SK-N-SH (cell line): ENCODE measurements at regions not wholly inside any gene's neighbourhood (a gene's known extent, or its start where the extent isn't known, plus 50 kb on each side); places are given as distances from the start of the nearest gene placed in this dataset.

ENCODE experiments used
- CTCF ChIA-PET: fragments of 300-600, 350-600 bp; formaldehyde crosslinking; extraction: SDS; loops from one replicate; lab custom pipeline; 2021; lab: Yijun Ruan, JAX
- POLR2A ChIA-PET: fragments of 350-600 bp; sonication (Branson Sonifier 250); formaldehyde crosslinking; extraction: SDS; loops from one replicate; lab custom pipeline; 2020; ENCODE audit warnings: antibody characterized with exemption, inconsistent platforms; lab: Yijun Ruan, JAX
- DNase-seq: peaks from one replicate; pipeline ENCODE4 v3.0.0; 2012
- H2AFZ ChIP-seq: fragments of 200-600 bp; sonication (generic); 2 replicates; pipeline ENCODE4 v1.8.1; 2016; ENCODE audit warnings: antibody characterized with exemption, mild to moderate bottlenecking, low read depth
- H3F3A ChIP-seq: fragments of 200-600 bp; sonication (generic); replicated peaks from 2 replicates; pipeline ENCODE3; 2016; ENCODE audit warnings: antibody characterized with exemption, mild to moderate bottlenecking; ENCODE audit not compliant: insufficient read depth
- H3K27ac ChIP-seq, 2 experiments: fragments of 200-500 bp in 1 of 2; fragments of 200-600 bp in 1 of 2; sonication (Bioruptor generic) in 1 of 2; sonication (generic), shearing (Covaris generic) in 1 of 2; 2 replicates each; pipeline versions ENCODE4 v1.5.1 to v1.6.1; 2014 to 2016; ENCODE audit warnings: low read depth in 2 of 2, inconsistent platforms in 1 of 2, low read length in 1 of 2, mild to moderate bottlenecking in 1 of 2, mixed read lengths in 1 of 2
- H3K27me3 ChIP-seq: fragments of 200-600 bp; sonication (generic), shearing (Covaris generic); 2 replicates; pipeline ENCODE4 v1.6.1; 2016; ENCODE audit warnings: mixed run types; ENCODE audit not compliant: insufficient read depth
- H3K36me3 ChIP-seq, 2 experiments: fragments of 200-500 bp in 1 of 2; fragments of 200-600 bp in 1 of 2; sonication (Bioruptor generic) in 1 of 2; sonication (generic) in 1 of 2; replicated peaks in 1 of 2; 2 replicates each; pipeline versions ENCODE3 to v1.5.1; 2014 to 2016; ENCODE audit warnings: low read length in 1 of 2, mild to moderate bottlenecking in 1 of 2; ENCODE audit not compliant: insufficient read depth in 2 of 2, control insufficient read depth in 1 of 2
- H3K4me1 ChIP-seq, 2 experiments: fragments of 200-500 bp in 1 of 2; fragments of 200-600 bp in 1 of 2; sonication (Bioruptor generic) in 1 of 2; sonication (generic), shearing (Covaris generic) in 1 of 2; 2 replicates each; pipeline versions ENCODE4 v1.5.1 to v1.6.1; 2014 to 2016; ENCODE audit warnings: low read depth in 1 of 2, low read length in 1 of 2, mixed run types in 1 of 2; ENCODE audit not compliant: insufficient read depth in 2 of 2, control insufficient read depth in 1 of 2
- H3K4me2 ChIP-seq: fragments of 200-600 bp; sonication (generic), shearing (Covaris generic); 2 replicates; pipeline ENCODE4 v1.6.1; 2017; ENCODE audit warnings: mixed run types
- H3K4me3 ChIP-seq, 2 experiments: fragments of 200-500 bp in 1 of 2; fragments of 200-600 bp in 1 of 2; sonication (Bioruptor generic) in 1 of 2; sonication (generic), shearing (Covaris generic) in 1 of 2; 2 replicates each; pipeline versions ENCODE4 v1.5.1 to v1.8.1; 2014 to 2016; ENCODE audit warnings: low read depth in 2 of 2, inconsistent platforms in 1 of 2, low read length in 1 of 2, mild to moderate bottlenecking in 1 of 2, mixed read lengths in 1 of 2, moderate library complexity in 1 of 2
- H3K79me2 ChIP-seq: fragments of 200-600 bp; sonication (generic); 2 replicates; pipeline ENCODE4 v1.8.1; 2017; ENCODE audit warnings: mild to moderate bottlenecking; ENCODE audit not compliant: insufficient read depth
- H3K9ac ChIP-seq: fragments of 200-600 bp; sonication (generic); 2 replicates; pipeline ENCODE4 v1.6.1; 2017; ENCODE audit warnings: mixed run types
- H3K9me2 ChIP-seq: fragments of 200-600 bp; sonication (generic); 2 replicates; pipeline ENCODE4 v1.6.1; 2017; ENCODE audit warnings: mixed run types
- H3K9me3 ChIP-seq: fragments of 200-600 bp; sonication (generic); 2 replicates; pipeline ENCODE4 v1.6.1; 2017; ENCODE audit warnings: mixed run types, mild to moderate bottlenecking, moderate library complexity
- H4K20me1 ChIP-seq: fragments of 200-600 bp; sonication (generic); 2 replicates; pipeline ENCODE4 v1.6.1; 2017; ENCODE audit warnings: mild to moderate bottlenecking, mixed run types; ENCODE audit not compliant: insufficient read depth
- FOXJ3 ChIP-seq: sonication (generic); formaldehyde crosslinking; IDR thresholded peaks from 2 replicates; pipeline ENCODE4 v1.5.1; 2020; ENCODE audit warnings: mild to moderate bottlenecking, missing genetic modification reagents
- GABPA ChIP-seq: IDR thresholded peaks from 2 replicates; pipeline ENCODE4 v1.4.0; 2012; ENCODE audit warnings: low read depth, mild to moderate bottlenecking
- JUND ChIP-seq: IDR thresholded peaks from 2 replicates; pipeline ENCODE4 v1.4.0; 2012
- NFIC ChIP-seq: IDR thresholded peaks from 2 replicates; pipeline ENCODE4 v1.4.0; 2012; ENCODE audit warnings: borderline replicate concordance
- NRF1 ChIP-seq: IDR thresholded peaks from 2 replicates; pipeline ENCODE4 v1.6.1; 2012; ENCODE audit warnings: low read depth, mild to moderate bottlenecking, low read length
- RAD21 ChIP-seq: IDR thresholded peaks from 2 replicates; pipeline ENCODE4 v1.6.1; 2012; ENCODE audit warnings: mild to moderate bottlenecking, low read length
- SMC3 ChIP-seq: IDR thresholded peaks from 2 replicates; pipeline ENCODE4 v1.6.1; 2012; ENCODE audit warnings: low read depth, low read length, improper control_type of control experiment
- TCF12 ChIP-seq: IDR thresholded peaks from 2 replicates; pipeline ENCODE4 v1.4.0; 2012
- WGBS: methylation state at CpG from one replicate; pipeline ENCODE4 v1.1.6; 2017; ENCODE audit warnings: low lambda C conversion rate; 5-methylcytosine and 5-hydroxymethylcytosine counted together
- TF ChIP-seq, protein P1 (sequence below): IDR thresholded peaks from 2 replicates; pipeline ENCODE4 v1.4.0; 2012; ENCODE audit warnings: low read depth
- TF ChIP-seq, protein P2 (sequence below): fragments of 150-350 bp; IDR thresholded peaks from 2 replicates; pipeline ENCODE4 v1.6.1; 2017; ENCODE audit warnings: antibody characterized with exemption, low read length, low read depth, borderline replicate concordance
- TF ChIP-seq, protein P3 (sequence below): IDR thresholded peaks from 2 replicates; pipeline ENCODE4 v1.4.0; 2012; ENCODE audit warnings: low read depth, borderline replicate concordance

DNA sequence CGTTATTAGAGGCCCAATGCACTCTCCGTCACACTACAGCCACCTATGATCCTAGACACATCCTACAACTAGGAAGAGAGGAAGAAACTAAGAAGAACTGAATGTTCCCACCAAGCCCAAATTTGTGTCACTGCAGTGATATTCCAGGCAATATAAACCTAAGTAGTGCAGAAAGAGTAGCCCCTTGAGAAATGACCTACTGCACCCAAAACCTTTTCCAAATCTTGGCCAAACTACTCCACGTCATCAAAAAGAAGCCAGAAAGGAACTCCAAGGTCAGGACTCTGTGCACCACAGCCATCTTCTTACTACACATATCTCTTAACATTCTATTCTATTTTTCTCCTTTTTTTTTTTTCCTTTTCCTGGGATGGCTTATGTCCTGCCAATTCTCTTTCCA, 60.2 kb downstream of the ADAMTS1 start:
- no peak for DNase-seq
- Histone ChIP-seq H3K4me2 (no peak overlapping the region), H3K9me3 (no peaks in the 10 kb centered on the region; the same call in 1 of the 2 replicates), H3K4me1 (no peaks in the 10 kb centered on the region; a peak in 1 of 4 replicates), H3K4me3 (no peak overlapping the region), H3K9ac (no peak overlapping the region), H3F3A (no peaks in the 10 kb centered on the region), H3K79me2 (no peaks in the 10 kb centered on the region), H3K27me3 (no peaks in the 10 kb centered on the region), H2AFZ (no peak overlapping the region), H3K36me3 (no peaks in the 10 kb centered on the region)
- POLR2A ChIA-PET = no interaction called here
- 74% methylated on average over 3 of the region's 3 CpGs for WGBS
- no peak for TF ChIP-seq SMC3
- TF ChIP-seq NFIC = no peak
- TF ChIP-seq, protein P1, sequence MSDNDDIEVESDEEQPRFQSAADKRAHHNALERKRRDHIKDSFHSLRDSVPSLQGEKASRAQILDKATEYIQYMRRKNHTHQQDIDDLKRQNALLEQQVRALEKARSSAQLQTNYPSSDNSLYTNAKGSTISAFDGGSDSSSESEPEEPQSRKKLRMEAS = no peak
- no peak for TF ChIP-seq GABPA
- TF ChIP-seq, protein P2, sequence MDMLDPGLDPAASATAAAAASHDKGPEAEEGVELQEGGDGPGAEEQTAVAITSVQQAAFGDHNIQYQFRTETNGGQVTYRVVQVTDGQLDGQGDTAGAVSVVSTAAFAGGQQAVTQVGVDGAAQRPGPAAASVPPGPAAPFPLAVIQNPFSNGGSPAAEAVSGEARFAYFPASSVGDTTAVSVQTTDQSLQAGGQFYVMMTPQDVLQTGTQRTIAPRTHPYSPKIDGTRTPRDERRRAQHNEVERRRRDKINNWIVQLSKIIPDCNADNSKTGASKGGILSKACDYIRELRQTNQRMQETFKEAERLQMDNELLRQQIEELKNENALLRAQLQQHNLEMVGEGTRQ = no peak
- TF ChIP-seq, protein P3, sequence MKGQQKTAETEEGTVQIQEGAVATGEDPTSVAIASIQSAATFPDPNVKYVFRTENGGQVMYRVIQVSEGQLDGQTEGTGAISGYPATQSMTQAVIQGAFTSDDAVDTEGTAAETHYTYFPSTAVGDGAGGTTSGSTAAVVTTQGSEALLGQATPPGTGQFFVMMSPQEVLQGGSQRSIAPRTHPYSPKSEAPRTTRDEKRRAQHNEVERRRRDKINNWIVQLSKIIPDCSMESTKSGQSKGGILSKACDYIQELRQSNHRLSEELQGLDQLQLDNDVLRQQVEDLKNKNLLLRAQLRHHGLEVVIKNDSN = no peak
- TF ChIP-seq JUND = no peak
- TF ChIP-seq FOXJ3 (CRISPR knock-in tag) = no peak
- TF ChIP-seq, all 33 proteins: peak for 0
- Histone ChIP-seq H4K20me1 (no peaks in the 10 kb centered on the region), H3K9me2 (no peaks in the 10 kb centered on the region), H3K27ac (no peak overlapping the region)
- CTCF ChIA-PET = no interaction called here

DNA sequence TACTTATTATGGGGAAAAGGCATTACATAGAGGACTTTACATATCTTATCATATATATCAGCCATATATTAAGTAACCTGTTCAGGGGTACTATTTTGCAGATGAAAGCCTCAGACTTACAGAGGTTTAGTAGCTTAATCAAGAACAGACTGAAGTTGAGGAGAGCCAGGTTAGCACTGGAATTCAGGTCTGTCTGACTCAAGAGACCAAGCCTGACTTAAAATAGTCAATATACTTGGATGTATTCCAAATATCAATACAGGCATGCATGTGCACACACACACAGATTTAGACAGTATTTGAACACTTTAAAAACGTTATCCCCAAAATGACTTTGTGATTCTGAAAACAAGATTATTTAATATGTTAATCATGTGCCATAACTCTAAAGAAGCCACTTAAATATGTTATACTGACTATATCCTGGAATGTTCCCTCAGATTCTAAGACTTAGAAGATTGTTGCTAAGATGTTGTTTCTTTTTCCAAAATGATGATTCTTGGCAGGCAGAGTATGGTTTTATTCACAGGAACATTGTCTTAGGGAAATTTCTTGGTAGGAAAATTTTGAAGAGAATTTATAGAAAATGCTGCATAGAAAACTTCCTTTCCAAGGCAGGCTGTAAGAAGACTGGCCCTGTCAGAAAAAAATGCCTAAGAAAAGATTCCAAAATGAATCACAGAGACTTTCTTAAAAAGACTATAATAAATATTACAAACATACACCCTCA, 61.6 kb downstream of the ADAMTS1 start:
- WGBS = 5% methylated on average over 1 of the region's 1 CpG
- Histone ChIP-seq H3K4me2 (no peak overlapping the region), H2AFZ (no peak overlapping the region), H3K4me1 (no peaks in the 10 kb centered on the region; a peak in 1 of 4 replicates), H3F3A (no peaks in the 10 kb centered on the region), H3K36me3 (no peaks in the 10 kb centered on the region), H3K9me2 (no peaks in the 10 kb centered on the region), H3K27me3 (no peaks in the 10 kb centered on the region), H3K4me3 (no peak overlapping the region), H4K20me1 (no peaks in the 10 kb centered on the region), H3K9ac (no peak overlapping the region), H3K79me2 (no peaks in the 10 kb centered on the region), H3K27ac (peak overlapping the region in 1 of 2 experiments; percentile 60; a peak in 1 of 4 replicates), H3K9me3 (no peaks in the 10 kb centered on the region; the same call in 1 of the 2 replicates)
- DNase-seq = no peak
- TF ChIP-seq TCF12 (peak; percentile 18; the same call in 1 of the 2 replicates), RAD21 (no peak), NRF1 (no peak)
- TF ChIP-seq, protein P1 = no peak
- ChIA-PET POLR2A (no interaction called here), CTCF (interaction anchor here (1.0 to 1.9 kb wide), 2 partner anchors 26 to 32 kb away, joined by 3 to 7 read pairs; no protein-coding TSS in a partner anchor)
